Ishikawa (cell line): ENCODE measurements at regions not wholly inside any gene's neighbourhood (a gene's known extent, or its start where the extent isn't known, plus 50 kb on each side); places are given as distances from the start of the nearest gene placed in this dataset.

Experiments
- EP300 ChIP-seq: IDR thresholded peaks from 2 replicates; pipeline ENCODE4 v1.6.1; 2012; ENCODE audit warnings: borderline replicate concordance

DNA sequence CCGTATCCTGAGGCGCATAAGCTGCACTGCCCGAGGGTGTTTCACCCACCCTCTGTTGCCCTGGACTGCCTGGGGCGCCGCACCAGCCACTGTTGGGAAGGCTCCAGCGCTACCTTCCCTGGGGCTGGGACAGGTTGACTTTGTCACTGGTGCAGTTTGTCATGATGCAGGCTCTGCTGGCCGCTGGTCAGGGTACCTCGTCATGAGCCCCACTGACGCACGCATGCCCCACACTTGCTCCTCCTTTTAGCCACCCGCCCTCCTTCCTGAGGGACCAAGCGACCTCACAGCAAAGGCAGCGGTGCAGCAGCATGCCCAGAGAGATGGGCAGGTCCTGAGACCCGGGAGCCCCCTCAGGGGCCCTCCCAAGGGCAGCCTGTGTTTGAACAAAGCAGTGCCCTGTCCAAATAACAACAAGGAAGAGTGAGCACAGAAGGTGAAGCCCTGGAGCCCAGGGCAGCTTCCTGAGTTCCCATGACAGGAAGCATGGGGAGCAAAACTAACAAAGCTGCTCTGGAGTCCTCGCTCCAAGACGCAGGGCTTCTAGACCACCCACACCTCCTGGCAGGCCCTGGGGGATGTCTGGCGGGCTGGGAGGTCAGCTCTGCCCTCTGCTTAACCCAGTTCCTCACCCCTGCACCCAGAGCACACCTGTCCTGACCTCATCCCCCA lies 50.1 kb upstream of the SMOC2 start:
- no peak for TF ChIP-seq EP300
